Parathyroid adenoma (tissue), 2 donors: ENCODE measurements at regions not wholly inside any gene's neighbourhood (a gene's known extent, or its start where the extent isn't known, plus 50 kb on each side); places are given as distances from the start of the nearest gene placed in this dataset.

Experiments
- H2AFZ ChIP-seq: fragments of 300-600 bp; sonication (generic); one replicate; pipeline ENCODE4 v1.7.0; 2017; ENCODE audit warnings: antibody characterized with exemption, mild to moderate bottlenecking
- H3K27ac ChIP-seq: fragments of 300-600 bp; sonication (generic); one replicate; pipeline ENCODE4 v1.7.0; 2017
- H3K27me3 ChIP-seq: fragments of 300-600 bp; sonication (generic); one replicate; pipeline ENCODE4 v1.7.0; 2017; ENCODE audit warnings: low read length; ENCODE audit not compliant: control insufficient read depth, insufficient read depth
- H3K36me3 ChIP-seq: fragments of 300-600 bp; sonication (generic); one replicate; pipeline ENCODE4 v1.7.0; 2017; ENCODE audit warnings: low read length; ENCODE audit not compliant: control insufficient read depth, insufficient read depth
- H3K4me1 ChIP-seq: fragments of 300-600 bp; sonication (generic); one replicate; pipeline ENCODE4 v1.7.0; 2017; ENCODE audit warnings: control low read depth
- H3K4me2 ChIP-seq: fragments of 300-600 bp; sonication (generic); one replicate; pipeline ENCODE4 v1.7.0; 2017; ENCODE audit warnings: low read length
- H3K4me3 ChIP-seq: fragments of 300-600 bp; sonication (generic); one replicate; pipeline ENCODE4 v1.7.0; 2017; ENCODE audit warnings: low read depth, low read length
- H3K79me2 ChIP-seq: fragments of 300-600 bp; sonication (generic); one replicate; pipeline ENCODE4 v1.7.0; 2017; ENCODE audit warnings: control low read depth
- H3K9ac ChIP-seq: fragments of 300-600 bp; sonication (generic); one replicate; pipeline ENCODE4 v1.7.0; 2017; ENCODE audit warnings: mild to moderate bottlenecking
- H3K9me3 ChIP-seq: fragments of 300-600 bp; sonication (generic); one replicate; pipeline ENCODE4 v1.7.0; 2017; ENCODE audit warnings: low read length; ENCODE audit not compliant: control insufficient read depth
- TF ChIP-seq, protein P1 (sequence below): fragments of 300-600 bp; sonication (generic); IDR thresholded peaks from one replicate; pipeline ENCODE4 v1.7.0; 2017; ENCODE audit warnings: antibody characterized with exemption, mild to moderate bottlenecking
- donor health status: primary hyperparathyroidism.

DNA sequence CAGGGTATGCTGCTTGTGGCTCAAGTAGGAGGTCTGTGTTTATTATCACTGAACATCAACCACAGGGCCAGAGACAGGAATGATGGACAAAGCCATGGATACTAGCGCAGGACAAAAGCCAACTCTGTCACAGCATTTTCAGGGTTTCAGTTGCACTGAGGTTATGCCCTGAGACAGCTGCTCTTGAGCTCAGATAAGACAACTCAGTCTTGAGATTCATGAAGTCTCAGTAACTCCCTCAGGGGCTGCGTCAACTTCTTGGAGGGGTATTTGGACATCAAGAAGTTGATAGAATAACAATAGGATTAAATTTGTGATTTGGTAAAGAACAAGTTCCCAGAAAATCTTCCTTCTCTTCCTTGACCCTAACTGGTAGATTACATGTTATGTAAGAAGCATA, 287.0 kb upstream of the SLC14A2 start:
- Histone ChIP-seq H3K4me3 (no peak overlapping the region), H3K9ac (no peak overlapping the region), H3K4me1 (peaks cover 40% of the 10 kb centered on the region), H3K4me2 (no peak overlapping the region), H3K36me3 (no peaks in the 10 kb centered on the region), H2AFZ (peak overlapping the region; percentile 9), H3K9me3 (no peaks in the 10 kb centered on the region), H3K27ac (peak overlapping the region; percentile 20), H3K27me3 (no peaks in the 10 kb centered on the region), H3K79me2 (no peaks in the 10 kb centered on the region)
- TF ChIP-seq, protein P1, sequence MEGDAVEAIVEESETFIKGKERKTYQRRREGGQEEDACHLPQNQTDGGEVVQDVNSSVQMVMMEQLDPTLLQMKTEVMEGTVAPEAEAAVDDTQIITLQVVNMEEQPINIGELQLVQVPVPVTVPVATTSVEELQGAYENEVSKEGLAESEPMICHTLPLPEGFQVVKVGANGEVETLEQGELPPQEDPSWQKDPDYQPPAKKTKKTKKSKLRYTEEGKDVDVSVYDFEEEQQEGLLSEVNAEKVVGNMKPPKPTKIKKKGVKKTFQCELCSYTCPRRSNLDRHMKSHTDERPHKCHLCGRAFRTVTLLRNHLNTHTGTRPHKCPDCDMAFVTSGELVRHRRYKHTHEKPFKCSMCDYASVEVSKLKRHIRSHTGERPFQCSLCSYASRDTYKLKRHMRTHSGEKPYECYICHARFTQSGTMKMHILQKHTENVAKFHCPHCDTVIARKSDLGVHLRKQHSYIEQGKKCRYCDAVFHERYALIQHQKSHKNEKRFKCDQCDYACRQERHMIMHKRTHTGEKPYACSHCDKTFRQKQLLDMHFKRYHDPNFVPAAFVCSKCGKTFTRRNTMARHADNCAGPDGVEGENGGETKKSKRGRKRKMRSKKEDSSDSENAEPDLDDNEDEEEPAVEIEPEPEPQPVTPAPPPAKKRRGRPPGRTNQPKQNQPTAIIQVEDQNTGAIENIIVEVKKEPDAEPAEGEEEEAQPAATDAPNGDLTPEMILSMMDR = no peak

DNA sequence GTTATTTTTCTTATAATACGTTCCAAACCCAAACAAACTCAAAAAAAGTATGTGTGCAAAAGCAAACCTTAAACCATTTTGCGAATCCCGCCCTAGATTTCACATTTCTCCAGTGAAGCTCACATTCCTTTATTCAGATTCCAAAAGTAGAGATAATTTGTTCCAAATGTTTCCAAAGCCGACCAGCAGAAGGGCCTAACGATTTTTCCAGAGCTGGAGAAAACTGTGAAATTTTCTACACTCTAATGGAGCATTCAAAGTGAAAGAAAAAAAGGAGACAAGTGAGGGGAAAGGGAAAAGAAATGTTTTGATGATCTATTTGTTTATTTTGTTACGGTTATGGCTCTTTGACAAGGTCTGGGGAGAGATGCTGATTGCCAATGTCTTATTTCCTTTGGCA, 286.5 kb upstream of the SLC14A2 start:
- TF ChIP-seq, protein P1 = no peak
- Histone ChIP-seq H3K4me2 (no peak overlapping the region), H3K36me3 (no peaks in the 10 kb centered on the region), H3K9ac (no peak overlapping the region), H3K4me3 (no peak overlapping the region), H2AFZ (peak overlapping the region; percentile 9), H3K9me3 (no peaks in the 10 kb centered on the region), H3K4me1 (peaks cover 40% of the 10 kb centered on the region), H3K27ac (peak overlapping the region; percentile 20), H3K79me2 (no peaks in the 10 kb centered on the region), H3K27me3 (no peaks in the 10 kb centered on the region)

DNA sequence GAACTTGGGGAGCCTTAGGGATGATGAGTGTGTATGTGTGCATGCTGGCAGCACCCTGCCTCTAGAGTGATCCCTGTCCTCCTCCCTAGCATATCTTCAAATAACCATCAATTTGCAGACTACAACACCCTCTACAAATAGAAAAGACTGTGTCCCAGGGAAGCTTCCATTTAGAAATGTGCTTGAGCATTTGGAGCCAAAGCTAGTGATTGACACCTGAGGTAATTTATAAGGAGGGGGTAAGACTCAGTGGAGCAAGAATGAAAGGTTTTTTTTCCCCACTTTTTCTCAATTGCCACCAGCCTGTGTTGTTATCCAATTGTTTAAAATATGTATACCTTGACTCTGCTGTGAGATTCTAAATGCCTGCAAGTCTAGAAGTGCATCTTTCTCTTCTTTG, 286.0 kb upstream of the SLC14A2 start:
- Histone ChIP-seq H3K9me3 (no peaks in the 10 kb centered on the region), H3K9ac (no peak overlapping the region), H2AFZ (no peak overlapping the region), H3K4me3 (no peak overlapping the region), H3K4me2 (no peak overlapping the region), H3K36me3 (no peaks in the 10 kb centered on the region), H3K27ac (peak overlapping the region; percentile 20), H3K4me1 (peaks cover 35% of the 10 kb centered on the region), H3K79me2 (no peaks in the 10 kb centered on the region), H3K27me3 (no peaks in the 10 kb centered on the region)
- TF ChIP-seq, protein P1 = no peak

DNA sequence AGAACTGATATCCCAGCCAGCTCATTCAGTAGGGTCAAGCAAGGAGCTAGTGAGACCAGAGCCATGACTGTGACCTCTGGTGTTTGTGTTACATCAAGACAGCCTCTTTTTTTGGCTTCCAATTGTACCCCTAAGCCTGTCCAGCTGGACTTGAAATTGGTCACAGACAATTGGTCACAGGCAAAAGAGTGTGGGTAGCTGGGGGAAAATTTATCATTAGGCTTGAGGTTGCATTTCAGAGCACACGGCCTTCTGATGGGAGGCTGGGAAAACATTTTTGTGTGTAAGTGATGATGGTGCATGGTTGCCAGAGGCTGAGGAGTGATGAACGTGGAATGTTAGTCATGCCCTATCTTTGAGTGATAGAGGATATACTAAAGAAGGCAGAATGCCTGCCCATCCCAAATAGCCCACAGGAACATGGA, 285.1 kb upstream of the SLC14A2 start:
- no peaks in the 10 kb centered on the region for H3K27me3 ChIP-seq
- H3K9ac ChIP-seq = no peak overlapping the region
- TF ChIP-seq, protein P1 = no peak
- H2AFZ ChIP-seq = peak overlapping the region; percentile 27
- H3K9me3 ChIP-seq = no peaks in the 10 kb centered on the region
- H3K4me1 ChIP-seq = peaks cover 27% of the 10 kb centered on the region
- no peaks in the 10 kb centered on the region for H3K79me2 ChIP-seq
- no peaks in the 10 kb centered on the region for H3K36me3 ChIP-seq
- no peak overlapping the region for H3K4me2 ChIP-seq
- no peak overlapping the region for H3K27ac ChIP-seq
- no peak overlapping the region for H3K4me3 ChIP-seq

DNA sequence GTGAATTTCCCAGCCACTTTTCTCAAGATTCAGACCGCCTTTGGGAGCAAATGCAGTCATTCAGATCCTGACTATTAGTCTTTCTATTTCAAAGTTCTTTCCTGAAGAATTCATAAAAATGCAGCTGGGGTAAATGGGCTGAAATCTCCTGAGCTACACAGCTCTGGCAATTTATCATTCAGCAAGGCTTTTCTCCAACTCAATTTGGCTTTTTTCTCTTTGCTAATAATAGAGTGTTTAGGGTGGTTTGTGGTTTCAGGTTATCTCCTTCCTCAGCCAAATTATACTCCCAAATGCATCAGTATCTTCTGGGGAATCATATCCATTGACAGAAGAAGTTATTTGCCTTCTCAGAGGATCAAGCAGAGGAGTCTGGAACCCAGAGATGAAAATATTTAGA, 282.4 kb upstream of the SLC14A2 start:
- Histone ChIP-seq H3K27me3 (no peaks in the 10 kb centered on the region), H3K4me3 (no peak overlapping the region), H3K9ac (no peak overlapping the region), H3K36me3 (no peaks in the 10 kb centered on the region), H2AFZ (no peak overlapping the region), H3K9me3 (no peaks in the 10 kb centered on the region), H3K27ac (no peak overlapping the region), H3K4me1 (peaks cover 31% of the 10 kb centered on the region), H3K79me2 (no peaks in the 10 kb centered on the region), H3K4me2 (no peak overlapping the region)
- TF ChIP-seq, protein P1 = no peak
